Tongue (tissue), 1 donor: ENCODE measurements at regions not wholly inside any gene's neighbourhood (a gene's known extent, or its start where the extent isn't known, plus 50 kb on each side); places are given as distances from the start of the nearest gene placed in this dataset.
A peak's percentile ranks its signal among the peaks of the same experiment; 100 is the strongest.
"Not testable (repeated sequence)": the region's sequence is repeated elsewhere in the genome, so short reads cannot be mapped to it uniquely, and the experiment has no call there.

Source experiments
- DNase-seq: peaks from one replicate; pipeline ENCODE4 v3.0.0-alpha.2; 2015

- DNase-seq, result not testable (repeated sequence)
Observed at GRCh38 chr7:15809936-15810335, 123.5 kb upstream of the MEOX2 start.

- no peak for DNase-seq
Observed at GRCh38 chr7:15805891-15806290, 119.4 kb upstream of the MEOX2 start.

DNA sequence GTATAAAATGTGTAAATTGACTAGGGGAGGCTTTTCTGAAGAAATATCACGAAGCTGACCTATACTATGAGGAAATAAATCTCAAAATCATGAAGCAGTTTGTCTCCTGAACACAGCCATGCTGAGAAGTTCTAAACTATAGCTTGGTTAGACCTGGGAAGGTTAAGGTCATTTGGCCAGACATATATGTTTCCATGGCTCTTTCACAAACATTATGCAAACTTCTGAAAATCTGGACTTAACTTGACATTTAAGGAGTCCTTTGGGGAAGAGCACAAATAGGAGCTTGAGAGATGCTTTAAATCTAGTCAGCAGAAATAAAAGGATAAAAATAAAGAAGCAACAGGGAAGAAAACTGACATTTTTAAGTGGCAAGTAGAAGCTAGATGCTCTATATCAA is 115.9 kb upstream of the MEOX2 start:
- DNase-seq, result peak; percentile 80

GRCh38 chr7:15801551-15801950 is 115.1 kb upstream of the MEOX2 start:
- peak; percentile 82 for DNase-seq

- no peak for DNase-seq
Observed at GRCh38 chr7:15801041-15801440, 114.6 kb upstream of the MEOX2 start.

DNA sequence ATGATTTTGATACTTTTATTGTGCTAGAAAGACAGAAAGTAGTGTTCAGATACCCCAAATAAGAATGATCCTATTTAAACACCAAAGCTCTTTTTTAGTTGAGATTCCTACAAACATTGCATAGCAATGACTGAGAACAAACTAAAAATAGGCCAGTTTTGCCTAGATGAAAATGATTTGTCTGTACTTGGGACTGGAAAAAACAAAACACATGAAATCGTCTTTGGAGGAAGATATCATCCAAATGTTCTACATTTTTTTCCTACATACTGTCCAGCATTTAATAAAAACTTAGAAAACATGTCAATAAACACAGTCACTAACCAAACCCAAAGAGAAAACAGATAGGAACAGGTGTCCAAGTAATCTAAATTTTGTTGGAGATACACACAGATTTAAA is 111.6 kb upstream of the MEOX2 start:
- DNase-seq, result no peak

DNA sequence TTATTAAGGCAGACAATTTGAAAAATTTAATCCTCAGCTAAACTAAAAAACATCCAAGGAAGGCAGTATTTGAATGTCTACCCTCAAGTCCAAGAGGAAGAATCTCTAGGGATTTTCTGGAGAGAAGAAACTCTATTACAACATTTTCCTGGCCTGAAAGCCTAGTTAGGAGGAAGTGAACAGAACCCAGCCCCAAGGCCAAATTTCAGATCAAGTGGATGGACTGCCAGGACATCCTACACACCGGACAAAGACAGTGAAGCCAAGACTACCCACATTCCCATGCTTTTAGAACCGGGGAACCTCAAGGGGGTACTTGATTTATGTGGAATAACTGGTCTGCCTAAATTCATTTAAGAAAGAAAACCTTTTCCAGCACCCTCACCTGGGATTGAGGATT is 108.9 kb upstream of the MEOX2 start:
- DNase-seq, result peak; percentile 35

DNA sequence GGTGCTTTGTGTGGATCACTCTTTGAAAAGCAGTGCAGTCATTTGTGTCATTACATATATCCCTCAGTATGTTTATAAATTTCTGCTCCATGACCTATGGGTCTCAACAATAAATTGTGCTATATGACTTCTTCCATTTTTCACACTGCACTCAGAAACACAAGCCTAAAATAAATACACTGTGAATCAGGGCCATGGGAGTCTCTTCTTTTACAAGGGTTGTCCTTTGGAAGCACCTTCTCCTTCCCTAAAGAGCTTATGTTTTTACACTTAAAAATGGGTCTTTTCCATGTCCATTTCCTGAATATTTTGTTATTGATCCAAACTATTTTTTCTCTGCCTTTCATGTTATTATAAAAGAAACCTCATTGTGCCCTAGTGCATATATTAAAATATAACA is 108.3 kb upstream of the MEOX2 start:
- DNase-seq, result no peak

- no peak for DNase-seq
Observed at GRCh38 chr7:15784694-15785030, 98.2 kb upstream of the MEOX2 start.

- DNase-seq, result no peak
Observed at GRCh38 chr7:15783987-15784693, 97.7 kb upstream of the MEOX2 start.

- DNase-seq, result no peak
Observed at GRCh38 chr7:15782656-15783055, 96.2 kb upstream of the MEOX2 start.

GRCh38 chr7:15781944-15782343 is 95.5 kb upstream of the MEOX2 start:
- no peak for DNase-seq

- no peak for DNase-seq
Observed at GRCh38 chr7:15780271-15780670, 93.8 kb upstream of the MEOX2 start.

DNA sequence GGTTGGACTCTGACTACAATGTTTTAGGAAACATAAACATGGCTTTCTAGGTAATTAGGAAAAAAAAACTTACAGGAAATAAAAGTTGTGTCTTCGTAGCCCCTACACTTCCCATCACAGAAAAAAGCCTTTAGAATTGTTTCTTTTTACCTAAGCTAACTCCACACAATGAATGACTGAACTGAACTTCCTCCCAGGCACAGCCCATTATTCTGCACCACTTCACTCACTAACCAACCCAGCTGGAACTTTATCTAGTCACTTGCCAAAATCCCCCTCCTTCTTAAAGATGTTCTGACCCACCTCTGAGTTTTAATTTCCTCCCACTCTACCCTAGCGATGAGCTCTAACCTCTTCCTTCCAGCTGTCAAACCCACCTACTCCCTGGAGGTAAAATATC is 91.7 kb upstream of the MEOX2 start:
- no peak for DNase-seq

DNA sequence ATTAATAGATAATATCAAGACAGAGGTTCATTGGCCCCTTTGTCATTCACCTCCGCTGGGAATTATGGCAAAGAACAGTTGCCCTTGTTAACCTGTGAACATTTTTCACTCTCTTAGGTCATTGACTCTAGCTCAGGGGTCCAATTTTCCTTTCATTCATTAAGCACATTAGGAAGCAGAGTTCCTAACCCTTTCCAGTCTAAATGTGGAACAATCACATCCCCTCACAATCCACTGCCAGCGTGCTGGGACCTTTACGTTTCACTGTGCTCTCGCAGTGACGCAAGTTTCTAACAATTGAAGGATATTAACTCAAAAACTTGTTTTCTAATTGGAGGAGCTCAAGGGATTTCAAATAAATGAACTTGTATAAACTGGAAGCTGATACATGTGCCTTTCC is 79.3 kb upstream of the MEOX2 start:
- no peak for DNase-seq

GRCh38 chr7:15764851-15765382 is 78.4 kb upstream of the MEOX2 start:
- DNase-seq, result peak; percentile 59

GRCh38 chr7:15764010-15764409 is 77.5 kb upstream of the MEOX2 start:
- DNase-seq, result no peak

DNA sequence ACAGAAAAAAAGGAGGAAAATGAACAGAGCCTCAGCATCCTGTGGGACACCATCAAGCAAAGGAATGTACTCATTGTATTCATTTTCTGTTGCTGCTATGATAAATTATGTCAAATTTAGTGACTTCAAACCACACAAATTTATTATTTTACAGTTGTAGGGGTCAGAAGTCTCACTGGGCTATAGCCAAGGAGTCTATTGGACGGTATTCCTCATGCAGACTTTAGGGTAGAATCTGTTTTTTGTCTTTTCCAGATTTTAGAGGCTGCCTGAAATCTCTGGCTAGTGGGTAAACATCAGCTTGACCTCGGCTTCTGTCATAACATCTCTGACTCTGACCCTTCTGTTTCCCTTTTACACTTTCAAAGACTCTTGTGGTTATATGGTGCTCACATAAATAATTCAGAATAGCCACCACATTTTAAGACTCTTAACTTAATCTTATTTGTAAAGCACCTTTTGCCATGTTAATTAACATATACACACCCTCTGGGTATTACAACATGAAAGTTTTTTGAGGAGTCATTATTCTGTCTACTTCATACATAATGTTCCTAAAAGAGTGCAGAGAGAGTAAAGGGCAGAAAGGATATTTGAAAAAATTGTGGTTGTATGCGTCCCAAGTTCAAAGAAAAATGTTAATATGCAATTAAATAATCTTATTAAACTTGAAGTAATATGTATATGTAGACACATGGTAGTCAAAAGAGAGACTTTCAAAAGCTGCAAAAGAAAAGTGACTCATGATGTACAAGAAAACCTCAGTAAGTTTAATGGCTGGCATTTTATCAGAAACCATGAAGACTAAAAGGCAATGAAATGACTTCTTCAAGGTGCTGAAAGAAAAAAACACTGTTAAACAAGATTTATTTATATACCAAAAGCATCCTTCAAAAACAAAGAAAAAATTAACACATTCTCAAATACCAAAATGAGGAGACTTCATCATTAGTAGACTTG is 70.8 kb upstream of the MEOX2 start:
- DNase-seq, result peak; percentile 65

DNA sequence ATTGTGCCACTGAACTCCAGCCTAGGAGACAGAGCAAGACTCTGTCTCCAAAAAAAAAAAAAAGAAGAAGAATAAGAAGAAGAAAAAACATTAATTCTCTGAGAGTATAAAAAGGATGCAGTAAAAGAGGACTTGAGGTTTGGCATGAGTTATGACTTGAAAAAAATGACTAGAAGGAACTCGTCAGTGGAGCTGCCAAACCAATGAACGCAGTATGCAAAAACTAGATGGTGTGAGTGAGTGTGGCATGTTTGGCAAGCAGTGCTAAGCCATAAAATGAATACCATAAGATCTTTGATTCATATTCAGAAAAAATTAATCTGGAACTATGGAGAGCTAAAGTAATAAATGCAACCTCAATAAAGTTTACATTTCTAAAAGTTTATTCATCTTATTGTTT is 68.6 kb upstream of the MEOX2 start:
- DNase-seq, result no peak

- peak; percentile 16 for DNase-seq
Observed at GRCh38 chr7:15753887-15754579, 67.5 kb upstream of the MEOX2 start.

DNA sequence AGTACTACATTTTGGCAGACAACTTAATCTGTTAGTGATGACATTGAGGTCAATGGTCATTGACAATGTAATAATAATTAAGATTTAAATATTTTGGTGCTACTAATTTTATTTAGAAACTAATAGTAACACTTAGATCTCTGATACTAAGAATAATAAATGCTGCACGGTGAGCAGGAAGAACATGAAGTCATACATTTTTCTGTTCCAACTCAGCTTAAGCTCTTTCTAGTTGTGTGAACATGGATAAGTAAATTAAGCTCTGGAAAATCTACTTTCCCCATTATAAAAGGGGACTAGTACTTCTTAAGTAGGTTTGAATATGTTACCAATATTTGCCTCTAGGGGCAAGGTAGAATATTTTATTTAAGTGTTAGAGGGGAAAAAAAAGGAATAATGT is 65.9 kb upstream of the MEOX2 start:
- no peak for DNase-seq

- peak; percentile 4 for DNase-seq
Observed at GRCh38 chr7:15751191-15751701, 64.8 kb upstream of the MEOX2 start.

GRCh38 chr7:15750727-15751126 is 64.2 kb upstream of the MEOX2 start:
- DNase-seq, result no peak
